Cerebellar cortex (tissue), 1 donor: ENCODE measurements at regions not wholly inside any gene's neighbourhood (a gene's known extent, or its start where the extent isn't known, plus 50 kb on each side); places are given as distances from the start of the nearest gene placed in this dataset.

Experiments
- DNase-seq: peaks from one replicate; pipeline ENCODE4 v3.0.0-alpha.2; 2015; ENCODE audit warnings: low spot score

- DNase-seq = no peak
These were observed 514.4 kb upstream of the SALL1 start for GRCh38 chr16:51665436-51665998.

- no peak for DNase-seq
These were observed 507.5 kb upstream of the SALL1 start for GRCh38 chr16:51658531-51658930.

GRCh38 chr16:51657848-51658247 lies 506.8 kb upstream of the SALL1 start:
- no peak for DNase-seq

DNA sequence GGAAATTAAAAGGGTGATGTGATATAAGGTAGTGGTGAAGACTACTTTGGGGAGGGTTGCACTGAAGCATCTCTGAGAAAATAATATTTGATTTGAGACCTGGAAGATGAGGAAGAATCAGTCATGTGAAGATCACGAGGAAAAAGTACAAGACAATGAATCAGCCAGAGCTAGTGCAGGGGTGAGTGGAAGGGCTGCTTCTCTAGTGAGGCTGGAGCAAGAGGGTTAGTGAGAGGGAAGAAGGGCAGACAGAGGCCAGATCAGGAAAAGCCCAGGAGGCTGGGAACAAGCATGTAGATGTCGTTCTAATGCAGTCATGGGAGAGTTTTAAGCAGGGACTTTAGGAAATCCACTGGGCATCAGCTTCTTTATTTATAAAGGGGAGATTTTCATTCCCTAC lies 504.2 kb upstream of the SALL1 start:
- no peak for DNase-seq

GRCh38 chr16:51651061-51651466 lies 500.0 kb upstream of the SALL1 start:
- DNase-seq = no peak

GRCh38 chr16:51649631-51650030 lies 498.6 kb upstream of the SALL1 start:
- no peak for DNase-seq

- no peak for DNase-seq
These were observed 497.5 kb upstream of the SALL1 start for GRCh38 chr16:51648526-51648925.

DNA sequence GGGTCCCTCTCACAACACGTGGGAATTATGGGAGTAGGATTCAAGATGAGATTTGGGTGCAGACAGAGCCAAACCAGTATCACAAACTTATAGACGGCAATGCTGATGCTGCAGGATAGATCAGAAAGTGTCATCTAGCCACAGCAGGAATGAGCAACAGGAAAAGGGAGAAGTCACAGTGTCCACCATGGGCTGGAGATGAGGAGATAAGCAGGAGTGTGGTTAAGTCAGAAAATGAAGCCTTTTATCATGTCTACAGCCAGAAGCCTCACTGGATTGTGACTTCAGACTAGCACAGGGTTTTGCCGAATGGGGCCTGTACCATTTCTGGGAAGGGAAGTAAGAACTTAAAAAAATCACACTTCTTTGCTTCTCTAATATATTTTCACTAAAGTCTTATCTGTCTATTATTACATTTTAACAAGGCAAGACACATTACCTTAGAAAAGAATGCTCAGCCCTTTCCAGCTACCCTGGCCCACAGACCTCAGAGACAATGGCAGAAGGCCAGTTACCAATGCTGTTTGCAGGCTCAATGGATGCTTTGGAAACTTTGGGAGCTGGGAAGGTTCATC lies 490.2 kb upstream of the SALL1 start:
- no peak for DNase-seq

- DNase-seq = no peak
These were observed 489.1 kb upstream of the SALL1 start for GRCh38 chr16:51640196-51640595.

DNA sequence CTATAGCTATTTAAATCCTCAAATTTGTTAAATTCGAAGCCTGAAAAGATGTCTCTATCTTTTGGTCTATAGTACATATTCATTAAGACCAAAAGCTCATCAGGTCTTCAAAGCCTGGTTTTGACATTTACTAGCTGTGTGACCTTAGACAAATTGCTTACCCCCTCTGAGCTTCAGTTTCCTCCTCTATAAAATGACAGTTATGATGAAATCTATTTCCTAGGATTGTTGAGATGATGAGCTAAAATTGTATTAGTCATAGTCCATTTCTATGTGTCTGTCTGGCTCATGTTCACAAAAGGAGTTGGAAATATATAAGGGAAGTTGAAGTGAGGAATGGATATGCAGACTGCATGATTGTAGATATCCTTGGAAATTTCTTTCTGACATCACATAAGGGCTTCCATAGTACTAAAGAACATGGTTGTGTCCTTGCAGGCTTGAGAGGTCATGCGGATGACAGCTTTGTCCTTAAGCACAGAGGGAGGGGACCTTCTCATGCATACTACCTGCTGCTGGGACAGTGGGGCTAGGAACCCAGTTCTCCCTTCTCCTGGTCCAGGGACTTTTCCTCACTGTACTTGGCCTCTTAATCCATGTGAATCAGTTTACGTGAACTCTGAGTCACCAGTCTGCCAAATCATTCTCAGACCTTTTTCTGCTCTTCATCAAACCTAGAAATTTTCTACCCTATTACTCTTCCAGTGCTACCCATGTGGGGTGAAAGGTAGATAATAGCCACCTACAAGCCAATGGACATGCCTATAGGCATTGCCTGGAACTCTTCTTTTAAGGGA lies 487.5 kb upstream of the SALL1 start:
- no peak for DNase-seq

DNA sequence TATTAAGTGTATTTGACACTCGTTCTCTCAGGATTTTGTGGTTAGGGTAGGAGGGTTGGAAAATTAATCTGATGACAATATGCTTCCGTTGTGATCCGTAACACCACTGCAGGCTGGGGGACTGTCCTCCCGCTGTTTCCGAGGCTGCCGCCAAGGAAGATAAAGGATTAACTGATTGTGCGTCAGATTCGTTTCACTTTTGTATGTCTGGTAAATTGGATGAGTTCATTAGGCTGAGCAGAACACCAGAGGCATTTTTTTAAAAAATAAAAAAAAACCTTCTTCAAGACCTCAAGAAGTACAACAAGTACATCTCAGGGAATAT lies 486.7 kb upstream of the SALL1 start:
- DNase-seq = no peak

GRCh38 chr16:51636920-51637769 lies 486.1 kb upstream of the SALL1 start:
- DNase-seq = no peak

DNA sequence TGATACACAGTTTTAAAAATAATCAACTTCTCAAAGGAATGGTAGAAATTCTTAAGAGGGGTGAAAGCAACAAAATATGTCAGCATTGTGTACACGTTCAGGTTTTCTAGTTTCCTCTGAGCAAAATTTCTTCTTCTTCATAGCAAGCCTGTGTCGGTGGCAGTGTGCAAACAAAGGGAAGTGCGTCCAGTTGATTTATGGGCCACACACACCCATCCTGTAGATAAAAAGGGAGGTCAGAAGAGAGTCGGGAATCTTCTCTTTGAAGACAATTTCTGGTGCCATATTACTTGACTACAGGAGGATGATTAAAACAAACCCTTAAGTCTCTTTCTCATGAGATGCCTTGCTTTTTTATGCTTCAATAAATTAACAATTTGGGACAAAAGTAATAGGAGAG lies 484.1 kb upstream of the SALL1 start:
- no peak for DNase-seq

- DNase-seq = no peak
These were observed 479.0 kb upstream of the SALL1 start for GRCh38 chr16:51630076-51630475.

GRCh38 chr16:51629576-51629975 lies 478.5 kb upstream of the SALL1 start:
- no peak for DNase-seq

GRCh38 chr16:51624080-51624775 lies 473.2 kb upstream of the SALL1 start:
- no peak for DNase-seq

DNA sequence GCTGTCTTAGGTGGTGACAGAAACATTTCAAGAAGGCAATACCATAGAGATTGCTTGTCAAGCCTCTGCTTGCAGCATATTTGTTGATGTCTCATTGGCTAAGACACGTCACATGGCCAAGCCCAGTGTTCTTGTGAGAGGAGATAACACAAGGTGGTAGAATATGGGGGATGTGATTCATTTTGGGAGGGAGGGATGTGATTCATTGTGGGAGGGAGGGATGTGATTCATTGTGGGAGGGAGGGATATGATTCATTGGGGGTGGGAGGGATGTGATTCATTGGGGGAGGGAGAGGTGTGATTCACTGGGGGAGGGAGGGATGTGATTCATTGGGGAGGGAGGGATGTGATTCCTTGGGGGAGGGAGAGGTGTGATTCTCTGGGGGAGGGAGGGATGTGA lies 470.5 kb upstream of the SALL1 start:
- DNase-seq = no peak

DNA sequence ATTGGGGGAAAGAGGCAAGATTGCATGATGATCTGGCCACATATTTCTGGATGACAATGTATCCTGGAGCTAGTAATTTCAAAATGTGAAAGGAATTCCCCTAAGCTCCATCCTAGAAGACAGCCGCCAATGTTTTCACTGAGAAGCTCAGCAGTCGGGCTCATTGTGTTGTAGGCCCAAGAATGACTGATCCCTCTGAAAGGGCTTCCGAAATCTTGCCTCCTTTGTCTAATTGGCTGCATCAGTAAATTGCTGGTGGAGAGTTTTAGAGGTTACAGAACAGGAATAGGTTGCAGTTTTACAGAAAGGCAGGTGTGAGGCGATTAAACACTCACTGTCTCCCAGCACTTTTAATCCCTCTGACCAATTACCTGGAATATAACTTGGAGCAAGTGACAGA lies 464.1 kb upstream of the SALL1 start:
- DNase-seq = no peak

DNA sequence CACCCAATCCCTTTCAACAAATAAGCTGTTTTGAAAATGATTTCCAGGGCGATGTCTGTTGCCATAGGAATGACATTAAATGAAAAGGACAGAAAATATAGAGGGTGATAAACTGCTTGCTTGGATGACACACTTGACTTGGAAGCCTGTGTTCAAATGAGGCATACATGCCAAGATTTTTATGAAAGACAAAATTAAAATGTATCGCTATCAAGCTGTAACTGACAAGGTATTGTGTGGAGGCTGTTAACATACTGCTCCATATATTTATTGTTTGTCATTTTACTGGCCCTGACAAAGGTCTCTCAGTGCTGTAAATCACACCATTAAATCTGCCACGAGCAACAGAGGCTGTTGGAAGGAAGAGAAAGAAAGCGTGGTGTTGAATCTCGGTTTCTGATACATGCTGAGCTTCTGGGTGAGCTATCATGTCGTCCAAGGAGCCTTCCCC lies 456.2 kb upstream of the SALL1 start:
- DNase-seq = no peak

- DNase-seq = no peak
These were observed 445.2 kb upstream of the SALL1 start for GRCh38 chr16:51596247-51596646.

DNA sequence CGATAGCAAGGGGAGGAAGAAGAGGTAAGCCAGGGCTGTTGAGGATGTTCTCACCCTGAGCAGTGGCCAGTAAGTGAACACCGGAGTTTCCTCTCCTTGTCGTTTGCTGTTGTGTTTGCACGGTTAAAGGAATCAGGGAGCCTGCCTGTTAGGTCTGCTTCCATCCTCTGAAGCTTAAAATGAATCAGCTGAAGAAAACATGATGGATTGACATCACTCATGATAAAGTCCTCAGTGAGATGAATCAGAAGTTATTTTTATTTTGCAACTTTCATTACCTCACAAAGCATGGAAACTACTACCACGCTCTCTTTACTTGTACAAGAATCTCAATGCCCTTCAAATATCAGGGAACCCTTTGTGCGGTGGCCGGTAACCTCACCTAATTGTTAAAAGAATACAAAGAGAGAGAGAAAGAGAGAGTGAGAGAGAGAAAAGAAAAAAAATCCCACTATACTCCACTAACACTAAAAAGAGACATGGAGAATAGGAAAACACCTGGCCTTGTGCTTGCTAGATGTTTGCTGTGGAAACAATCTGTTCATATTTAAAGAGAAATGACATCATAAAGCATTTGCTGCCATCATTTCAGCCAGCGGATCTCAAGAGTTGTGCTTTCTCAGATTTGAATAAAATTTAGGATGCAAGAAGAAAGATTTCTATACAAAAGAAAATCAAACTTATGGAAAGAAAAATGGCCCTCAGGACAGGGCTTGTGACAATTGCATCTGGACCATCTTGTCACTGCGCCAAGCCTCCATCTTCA lies 441.6 kb upstream of the SALL1 start:
- DNase-seq = no peak
